Dendritic cell treated with granulocyte-macrophage colony-stimulating factor and Interleukin-4, amounts not matched to agents 40 ng/mL and 50 ng/mL, for 4 days (primary cell): ENCODE measurements at regions not wholly inside any gene's neighbourhood (a gene's known extent, or its start where the extent isn't known, plus 50 kb on each side); places are given as distances from the start of the nearest gene placed in this dataset.
"Not testable (repeated sequence)": the region's sequence is repeated elsewhere in the genome, so short reads cannot be mapped to it uniquely, and the experiment has no call there.

Experiments
- H3K27ac Mint-ChIP-seq: one replicate; pipeline ENCODE4 v1.8.0; 2022; ENCODE audit warnings: mild to moderate bottlenecking, mixed read lengths
- H3K27me3 Mint-ChIP-seq: one replicate; pipeline ENCODE4 v1.8.0; 2022; ENCODE audit warnings: mild to moderate bottlenecking, mixed read lengths
- H3K36me3 Mint-ChIP-seq: one replicate; pipeline ENCODE4 v1.8.0; 2022; ENCODE audit warnings: low read depth, mixed read lengths
- H3K4me1 Mint-ChIP-seq: one replicate; pipeline ENCODE4 v1.8.0; 2022; ENCODE audit warnings: low read depth, mixed read lengths
- H3K4me3 Mint-ChIP-seq: one replicate; pipeline ENCODE4 v1.8.0; 2022; ENCODE audit warnings: mild to moderate bottlenecking, moderate library complexity, mixed read lengths
- H3K9me3 Mint-ChIP-seq: one replicate; pipeline ENCODE4 v1.8.0; 2022; ENCODE audit warnings: mixed read lengths
- intact Hi-C: fragments of 100-400 bp; cut with micrococcal nuclease; formaldehyde crosslinking; loops from one replicate; pipeline ENCODE4 v1.15.0; 2022

- intact Hi-C loops, H3K27me3 Mint-ChIP-seq, H3K36me3 Mint-ChIP-seq, H3K27ac Mint-ChIP-seq, H3K4me3 Mint-ChIP-seq, H3K4me1 Mint-ChIP-seq: not testable (repeated sequence)
- peaks cover 88% of the 10 kb centered on the region for H3K9me3 Mint-ChIP-seq
Observed at GRCh38 chr10:42533866-42534265, 104.5 kb downstream of the ZNF33B start.

GRCh38 chr10:42532996-42533395 is 105.4 kb downstream of the ZNF33B start:
- intact Hi-C loops: no loop called here
- Mint-ChIP-seq H3K27me3 (no peaks in the 10 kb centered on the region), H3K4me1 (no peaks in the 10 kb centered on the region), H3K27ac (no peak overlapping the region), H3K9me3 (peaks cover 82% of the 10 kb centered on the region), H3K4me3 (no peak overlapping the region), H3K36me3 (peaks cover under 1% of the 10 kb centered on the region)

GRCh38 chr10:42523098-42523497 is 115.3 kb downstream of the ZNF33B start:
- H3K27me3 Mint-ChIP-seq: no peaks in the 10 kb centered on the region
- H3K27ac Mint-ChIP-seq: no peak overlapping the region
- peaks cover 70% of the 10 kb centered on the region for H3K9me3 Mint-ChIP-seq
- no peaks in the 10 kb centered on the region for H3K4me1 Mint-ChIP-seq
- intact Hi-C loops: no loop called here
- peaks cover 63% of the 10 kb centered on the region for H3K36me3 Mint-ChIP-seq
- H3K4me3 Mint-ChIP-seq: no peak overlapping the region

GRCh38 chr10:42519761-42520460 is 118.5 kb downstream of the ZNF33B start:
- no peaks in the 10 kb centered on the region for H3K27me3 Mint-ChIP-seq
- no peak overlapping the region for H3K4me3 Mint-ChIP-seq
- intact Hi-C loops: no loop called here
- H3K9me3 Mint-ChIP-seq: peaks cover 95% of the 10 kb centered on the region
- H3K4me1 Mint-ChIP-seq: no peaks in the 10 kb centered on the region
- H3K36me3 Mint-ChIP-seq: peaks cover 55% of the 10 kb centered on the region
- no peak overlapping the region for H3K27ac Mint-ChIP-seq

GRCh38 chr10:42519079-42519478 is 119.3 kb downstream of the ZNF33B start:
- H3K4me3 Mint-ChIP-seq: no peak overlapping the region
- H3K9me3 Mint-ChIP-seq: peaks cover 95% of the 10 kb centered on the region
- no peaks in the 10 kb centered on the region for H3K4me1 Mint-ChIP-seq
- intact Hi-C loops: no loop called here
- peaks cover 46% of the 10 kb centered on the region for H3K36me3 Mint-ChIP-seq
- no peak overlapping the region for H3K27ac Mint-ChIP-seq
- no peaks in the 10 kb centered on the region for H3K27me3 Mint-ChIP-seq

- no peaks in the 10 kb centered on the region for H3K27me3 Mint-ChIP-seq
- H3K4me1 Mint-ChIP-seq: no peaks in the 10 kb centered on the region
- intact Hi-C loops: no loop called here
- H3K36me3 Mint-ChIP-seq: no peaks in the 10 kb centered on the region
- H3K27ac Mint-ChIP-seq: no peak overlapping the region
- H3K4me3 Mint-ChIP-seq: no peak overlapping the region
- H3K9me3 Mint-ChIP-seq: peaks cover 89% of the 10 kb centered on the region
Observed at GRCh38 chr10:42513921-42514320, 124.4 kb downstream of the ZNF33B start.

- Mint-ChIP-seq H3K4me3 (no peak overlapping the region), H3K4me1 (no peaks in the 10 kb centered on the region), H3K36me3 (no peaks in the 10 kb centered on the region), H3K9me3 (peaks cover 75% of the 10 kb centered on the region), H3K27ac (no peak overlapping the region), H3K27me3 (no peaks in the 10 kb centered on the region)
- intact Hi-C loops: no loop called here
Observed at GRCh38 chr10:42491801-42492200, 146.6 kb downstream of the ZNF33B start.

- H3K4me1 Mint-ChIP-seq: no peaks in the 10 kb centered on the region
- intact Hi-C loops: no loop called here
- peaks cover 75% of the 10 kb centered on the region for H3K9me3 Mint-ChIP-seq
- H3K27ac Mint-ChIP-seq: no peak overlapping the region
- no peaks in the 10 kb centered on the region for H3K36me3 Mint-ChIP-seq
- no peaks in the 10 kb centered on the region for H3K27me3 Mint-ChIP-seq
- H3K4me3 Mint-ChIP-seq: no peak overlapping the region
Observed at GRCh38 chr10:42491001-42491592, 147.3 kb downstream of the ZNF33B start.

- no peaks in the 10 kb centered on the region for H3K4me1 Mint-ChIP-seq
- H3K27me3 Mint-ChIP-seq: no peaks in the 10 kb centered on the region
Observed at GRCh38 chr10:42490368-42490767, 148.0 kb downstream of the ZNF33B start.

GRCh38 chr10:42488416-42488815 is 150.0 kb downstream of the ZNF33B start:
- Mint-ChIP-seq H3K4me3 (no peak overlapping the region), H3K9me3 (peaks cover 69% of the 10 kb centered on the region), H3K4me1 (no peaks in the 10 kb centered on the region), H3K27ac (no peak overlapping the region), H3K27me3 (no peaks in the 10 kb centered on the region), H3K36me3 (no peaks in the 10 kb centered on the region)
- intact Hi-C loops: no loop called here

More at GRCh38 chr10:42490368-42490767, 148.0 kb downstream of the ZNF33B start:
- H3K4me3 Mint-ChIP-seq: no peak overlapping the region
- intact Hi-C loops: no loop called here
- H3K36me3 Mint-ChIP-seq: no peaks in the 10 kb centered on the region
- peaks cover 75% of the 10 kb centered on the region for H3K9me3 Mint-ChIP-seq
- no peak overlapping the region for H3K27ac Mint-ChIP-seq

GRCh38 chr10:42482411-42482810 is 156.0 kb downstream of the ZNF33B start:
- H3K27ac Mint-ChIP-seq: no peak overlapping the region
- intact Hi-C loops: no loop called here
- H3K27me3 Mint-ChIP-seq: peaks cover 2% of the 10 kb centered on the region
- no peaks in the 10 kb centered on the region for H3K4me1 Mint-ChIP-seq
- no peak overlapping the region for H3K4me3 Mint-ChIP-seq
- no peaks in the 10 kb centered on the region for H3K36me3 Mint-ChIP-seq
- peaks cover 47% of the 10 kb centered on the region for H3K9me3 Mint-ChIP-seq

GRCh38 chr10:42479057-42479456 is 159.3 kb downstream of the ZNF33B start:
- Mint-ChIP-seq H3K9me3 (peaks cover 21% of the 10 kb centered on the region), H3K36me3 (no peaks in the 10 kb centered on the region), H3K27me3 (peaks cover 30% of the 10 kb centered on the region), H3K27ac (no peak overlapping the region), H3K4me1 (no peaks in the 10 kb centered on the region), H3K4me3 (no peak overlapping the region)
- intact Hi-C loops: no loop called here

- Mint-ChIP-seq H3K36me3 (no peaks in the 10 kb centered on the region), H3K9me3 (peaks cover 10% of the 10 kb centered on the region), H3K27me3 (peaks cover 30% of the 10 kb centered on the region), H3K4me3 (no peak overlapping the region), H3K4me1 (no peaks in the 10 kb centered on the region), H3K27ac (no peak overlapping the region)
- intact Hi-C loops: no loop called here
Observed at GRCh38 chr10:42477170-42477569, 161.2 kb downstream of the ZNF33B start.

- Mint-ChIP-seq H3K27ac (no peak overlapping the region), H3K36me3 (no peaks in the 10 kb centered on the region), H3K4me1 (no peaks in the 10 kb centered on the region), H3K27me3 (peaks cover 30% of the 10 kb centered on the region), H3K4me3 (no peak overlapping the region), H3K9me3 (peaks cover 6% of the 10 kb centered on the region)
- intact Hi-C loops: no loop called here
Observed at GRCh38 chr10:42476101-42476500, 162.3 kb downstream of the ZNF33B start.
